LNCaP clone FGC (cell line): ENCODE measurements at regions not wholly inside any gene's neighbourhood (a gene's known extent, or its start where the extent isn't known, plus 50 kb on each side); places are given as distances from the start of the nearest gene placed in this dataset.

Experiments
- DNase-seq: peaks from one replicate; pipeline ENCODE4 v3.0.0-alpha.2; 2011; ENCODE audit warnings: low read depth
- H3K4me3 ChIP-seq: 2 replicates; pipeline ENCODE4 v1.5.1; 2011; ENCODE audit warnings: mild to moderate bottlenecking, low read depth, low read length, control low read depth
- CTCF ChIP-seq: IDR thresholded peaks from 2 replicates; pipeline ENCODE4 v1.5.1; 2012; ENCODE audit warnings: mild to moderate bottlenecking; ENCODE audit not compliant: control insufficient read depth, insufficient read depth; ENCODE audit errors: extremely low read depth

GRCh38 chr3:194218646-194219453 is 82.9 kb downstream of the HES1 start:
- no peak for TF ChIP-seq CTCF
- DNase-seq: no peak
- no peak overlapping the region for H3K4me3 ChIP-seq

- no peak for DNase-seq
- TF ChIP-seq CTCF: no peak
- H3K4me3 ChIP-seq: no peak overlapping the region
Observed at GRCh38 chr3:194219826-194220410, 84.0 kb downstream of the HES1 start.

GRCh38 chr3:194220901-194221326 is 85.0 kb downstream of the HES1 start:
- no peak overlapping the region for H3K4me3 ChIP-seq
- DNase-seq: no peak
- TF ChIP-seq CTCF: no peak

GRCh38 chr3:194221336-194221735 is 85.4 kb downstream of the HES1 start:
- no peak for TF ChIP-seq CTCF
- no peak overlapping the region for H3K4me3 ChIP-seq
- no peak for DNase-seq

- no peak overlapping the region for H3K4me3 ChIP-seq
- DNase-seq: no peak
- no peak for TF ChIP-seq CTCF
Observed at GRCh38 chr3:194223951-194224350, 88.0 kb downstream of the HES1 start.

GRCh38 chr3:194224471-194225417 is 88.8 kb downstream of the HES1 start:
- TF ChIP-seq CTCF: no peak

More at GRCh38 chr3:194224471-194225417, 88.8 kb downstream of the HES1 start:
- DNase-seq: no peak
- H3K4me3 ChIP-seq: no peak overlapping the region
